Hepatic stellate cell (primary cell): ENCODE measurements at regions not wholly inside any gene's neighbourhood (a gene's known extent, or its start where the extent isn't known, plus 50 kb on each side); places are given as distances from the start of the nearest gene placed in this dataset.

Source experiments
- DNase-seq: peaks from one replicate; pipeline ENCODE4 v3.0.0; 2011; ENCODE audit warnings: low spot score

GRCh38 chr12:34291001-34291400 lies 268.7 kb downstream of the ALG10 start:
- DNase-seq: no peak

- DNase-seq: no peak
These were observed 269.2 kb downstream of the ALG10 start for GRCh38 chr12:34291426-34291901.

GRCh38 chr12:34292736-34293625 lies 270.7 kb downstream of the ALG10 start:
- no peak for DNase-seq

GRCh38 chr12:34294137-34294536 lies 271.8 kb downstream of the ALG10 start:
- DNase-seq: no peak

GRCh38 chr12:34294671-34295365 lies 272.5 kb downstream of the ALG10 start:
- no peak for DNase-seq

- no peak for DNase-seq
These were observed 273.3 kb downstream of the ALG10 start for GRCh38 chr12:34295366-34296142.

GRCh38 chr12:34296143-34297041 lies 274.1 kb downstream of the ALG10 start:
- no peak for DNase-seq

GRCh38 chr12:34297126-34297789 lies 275.0 kb downstream of the ALG10 start:
- no peak for DNase-seq

- no peak for DNase-seq
These were observed 275.5 kb downstream of the ALG10 start for GRCh38 chr12:34297790-34298164.

- no peak for DNase-seq
These were observed 276.1 kb downstream of the ALG10 start for GRCh38 chr12:34298176-34298970.

GRCh38 chr12:34298971-34299801 lies 276.9 kb downstream of the ALG10 start:
- DNase-seq: no peak

GRCh38 chr12:34299802-34300193 lies 277.5 kb downstream of the ALG10 start:
- no peak for DNase-seq

- DNase-seq: no peak
These were observed 278.3 kb downstream of the ALG10 start for GRCh38 chr12:34300376-34301250.

- DNase-seq: no peak
These were observed 279.2 kb downstream of the ALG10 start for GRCh38 chr12:34301251-34302130.

GRCh38 chr12:34302131-34302885 lies 280.0 kb downstream of the ALG10 start:
- DNase-seq: no peak
